AG20443 (cell line): ENCODE measurements at regions not wholly inside any gene's neighbourhood (a gene's known extent, or its start where the extent isn't known, plus 50 kb on each side); places are given as distances from the start of the nearest gene placed in this dataset.
"Not testable (repeated sequence)": the region's sequence is repeated elsewhere in the genome, so short reads cannot be mapped to it uniquely, and the experiment has no call there.

Experiments
- DNase-seq: peaks from one replicate; pipeline ENCODE4 v3.0.0; 2012; ENCODE audit warnings: low spot score, mixed read lengths

DNA sequence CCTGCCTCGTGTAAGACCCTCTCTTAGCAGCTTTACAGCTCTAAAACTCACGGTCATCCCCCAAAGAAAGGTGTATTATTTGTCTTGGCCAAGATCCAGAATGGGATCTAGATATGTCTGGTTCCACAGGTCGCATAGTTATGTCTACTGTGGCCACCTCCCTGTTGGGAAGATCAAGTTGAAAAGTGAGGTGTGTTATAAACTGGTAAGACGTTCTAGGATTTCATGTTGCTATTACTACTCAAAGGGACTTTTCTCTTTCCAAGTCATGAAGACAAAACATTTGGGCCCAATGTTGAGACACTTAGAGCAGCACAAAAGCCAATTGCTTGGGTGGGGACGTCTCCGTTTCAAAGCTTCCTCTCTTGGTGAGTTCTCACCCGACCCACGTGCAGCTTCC, 766.0 kb downstream of the RNF144A start:
- no peak for DNase-seq

DNA sequence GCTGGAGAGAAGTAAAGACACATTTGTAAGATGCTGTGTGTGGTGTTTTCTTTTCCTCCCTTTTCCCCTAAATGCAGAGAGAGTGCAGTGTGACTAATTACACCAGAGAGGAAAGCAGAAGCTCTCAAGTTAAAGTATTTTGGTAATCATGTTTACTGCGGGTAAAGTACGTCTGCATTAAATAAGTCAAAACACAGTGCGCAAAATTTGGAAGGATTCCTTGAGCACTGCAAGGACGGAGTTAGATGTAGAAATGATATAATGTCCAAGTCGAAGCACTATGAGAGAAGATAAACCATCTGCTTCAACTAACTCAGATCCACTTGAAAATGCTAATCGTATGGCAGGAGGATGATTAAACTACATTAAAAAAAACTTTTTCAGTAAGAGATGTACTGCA, 766.5 kb downstream of the RNF144A start:
- DNase-seq, result no peak

DNA sequence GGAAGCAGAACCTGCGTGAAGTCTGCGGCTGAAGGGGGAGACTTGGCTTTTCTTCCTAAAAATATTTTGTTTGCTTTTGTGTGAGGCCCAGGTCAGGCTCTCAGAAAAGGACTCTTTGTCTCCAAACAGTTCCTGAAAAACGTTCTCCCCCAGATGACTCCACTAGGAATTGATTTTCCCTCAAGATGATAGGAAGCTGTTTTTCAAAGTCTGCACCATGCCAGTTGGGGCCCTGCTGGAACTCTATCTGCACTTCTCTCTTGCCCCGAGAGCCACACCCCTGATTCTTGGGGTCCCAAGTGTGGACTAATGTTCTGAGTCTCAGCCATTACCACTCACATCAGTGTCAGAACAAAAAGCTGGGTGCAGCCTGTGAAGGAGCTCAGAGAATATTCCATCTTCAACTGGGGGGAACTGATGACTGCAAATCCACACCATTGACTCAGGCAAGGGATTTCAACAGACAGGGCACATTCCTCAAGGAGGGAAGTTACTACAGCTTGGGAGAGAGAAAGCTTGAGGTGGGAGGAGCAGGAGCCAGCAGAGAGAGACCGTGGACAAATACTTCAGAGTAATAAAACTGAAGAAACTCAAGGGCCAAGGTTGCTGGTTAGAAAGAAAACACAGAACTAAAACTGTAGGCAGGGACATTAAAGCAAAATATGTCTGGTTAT, 768.3 kb downstream of the RNF144A start:
- DNase-seq, result peak; percentile 84

DNA sequence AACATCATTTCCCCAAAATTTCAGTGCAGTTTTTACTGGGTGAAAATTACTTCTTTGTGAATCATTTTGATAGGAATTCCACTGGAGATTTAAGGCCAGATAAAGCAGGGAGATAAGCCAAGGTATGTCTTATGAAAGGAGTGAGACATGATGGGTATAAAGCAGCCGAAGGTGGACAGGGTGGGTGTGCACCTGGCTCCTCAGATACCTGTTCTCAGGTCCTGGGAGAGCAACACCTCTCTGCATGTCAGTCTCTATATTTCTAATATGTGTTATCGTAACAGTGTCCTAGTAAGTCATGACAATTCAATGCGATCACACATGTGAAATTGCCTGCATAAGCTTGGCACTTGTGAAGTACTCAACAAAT, 768.8 kb downstream of the RNF144A start:
- DNase-seq, result no peak

DNA sequence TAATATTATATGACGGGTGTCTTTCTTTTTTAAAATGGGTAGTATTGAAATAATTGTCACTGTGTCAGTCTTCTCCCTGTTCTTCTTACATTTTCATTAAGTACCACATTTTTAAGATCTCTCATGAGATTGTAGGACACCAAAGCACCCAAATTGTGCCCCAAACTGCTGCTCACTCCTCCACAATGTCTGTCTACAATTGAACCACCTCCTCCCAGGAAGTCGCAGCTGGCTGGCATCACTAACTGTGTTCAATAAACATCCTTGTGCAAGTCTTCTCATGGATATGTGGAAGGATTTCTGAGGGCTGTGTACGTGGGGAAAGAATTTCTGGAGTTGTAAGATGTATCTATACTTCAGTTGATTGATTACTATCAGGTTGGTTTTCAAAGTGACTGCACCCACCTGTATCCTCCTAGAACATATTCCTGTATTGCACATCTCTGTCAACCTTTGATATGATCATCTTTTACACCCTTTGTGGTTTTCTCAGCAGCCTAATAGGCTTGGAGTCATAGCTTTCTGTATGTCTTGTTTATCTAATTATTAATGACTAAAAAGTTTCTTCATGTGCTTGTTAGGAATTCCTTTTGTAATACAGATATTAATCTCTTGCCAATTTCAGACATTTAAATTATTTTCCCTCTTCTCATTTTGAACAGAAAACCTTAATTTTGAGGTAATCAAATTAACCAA, 774.9 kb downstream of the RNF144A start:
- no peak for DNase-seq

DNA sequence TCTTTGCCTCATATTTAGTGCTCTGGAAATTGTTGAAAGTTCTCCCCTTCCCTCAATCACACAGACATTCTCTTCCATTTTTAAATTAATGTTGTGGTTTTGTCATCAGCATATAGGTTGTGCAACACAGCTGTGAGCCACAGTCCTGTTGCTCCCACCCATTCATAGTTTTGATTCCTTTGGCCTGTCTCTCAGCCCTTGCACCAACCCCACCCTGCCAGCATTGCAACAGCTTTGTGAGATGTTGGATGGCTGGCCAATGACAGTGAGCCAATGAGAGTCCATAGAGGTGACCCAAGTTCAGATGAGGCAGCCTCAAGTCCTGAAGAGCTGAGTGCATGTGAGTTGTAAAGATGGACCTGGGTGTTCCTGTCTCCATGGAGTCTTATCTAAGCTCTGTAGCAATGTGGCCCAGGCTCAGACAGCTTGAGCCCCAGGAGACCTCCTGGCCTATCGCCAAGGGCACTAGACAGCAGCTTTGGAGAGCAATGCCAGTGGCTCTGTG, 775.5 kb downstream of the RNF144A start:
- peak; percentile 93 for DNase-seq

DNA sequence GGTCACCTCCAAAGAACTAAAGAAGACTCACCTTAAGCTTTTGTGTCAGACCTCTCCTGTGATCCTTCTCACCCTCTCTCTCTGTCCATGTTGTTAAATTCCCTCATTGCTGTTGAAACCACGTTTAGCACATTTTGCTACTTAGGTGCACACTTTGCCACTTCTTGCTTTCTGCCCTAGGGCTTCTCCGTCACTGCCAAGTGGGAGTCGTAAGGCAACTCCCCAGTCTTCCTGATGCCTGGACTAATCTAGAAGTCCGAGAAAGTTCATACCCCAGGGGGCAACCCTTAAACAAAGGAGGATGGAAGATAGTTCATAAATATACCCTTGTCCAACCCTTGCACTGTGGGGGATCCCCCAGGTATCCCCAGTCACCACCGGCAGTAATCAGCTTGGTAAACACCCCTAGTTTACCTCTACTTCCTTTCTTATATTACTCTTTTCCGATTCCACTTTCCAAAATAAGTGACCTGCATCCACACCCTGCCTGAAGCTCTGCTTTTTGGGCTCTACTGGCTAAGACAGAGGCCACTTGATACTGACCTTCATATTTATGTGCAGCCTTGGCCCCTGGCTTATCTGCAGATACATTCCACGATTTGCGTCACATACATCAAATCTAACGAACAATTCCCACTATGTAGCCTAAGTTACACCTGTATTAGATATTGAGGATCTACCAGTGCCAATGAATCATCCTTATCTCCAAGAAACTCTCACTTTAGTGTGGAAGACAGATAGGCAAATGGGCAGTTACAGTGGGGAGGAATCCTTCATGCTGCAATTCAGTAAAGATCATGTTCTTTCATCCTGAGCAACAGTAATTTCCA, 776.2 kb downstream of the RNF144A start:
- DNase-seq, result no peak

DNA sequence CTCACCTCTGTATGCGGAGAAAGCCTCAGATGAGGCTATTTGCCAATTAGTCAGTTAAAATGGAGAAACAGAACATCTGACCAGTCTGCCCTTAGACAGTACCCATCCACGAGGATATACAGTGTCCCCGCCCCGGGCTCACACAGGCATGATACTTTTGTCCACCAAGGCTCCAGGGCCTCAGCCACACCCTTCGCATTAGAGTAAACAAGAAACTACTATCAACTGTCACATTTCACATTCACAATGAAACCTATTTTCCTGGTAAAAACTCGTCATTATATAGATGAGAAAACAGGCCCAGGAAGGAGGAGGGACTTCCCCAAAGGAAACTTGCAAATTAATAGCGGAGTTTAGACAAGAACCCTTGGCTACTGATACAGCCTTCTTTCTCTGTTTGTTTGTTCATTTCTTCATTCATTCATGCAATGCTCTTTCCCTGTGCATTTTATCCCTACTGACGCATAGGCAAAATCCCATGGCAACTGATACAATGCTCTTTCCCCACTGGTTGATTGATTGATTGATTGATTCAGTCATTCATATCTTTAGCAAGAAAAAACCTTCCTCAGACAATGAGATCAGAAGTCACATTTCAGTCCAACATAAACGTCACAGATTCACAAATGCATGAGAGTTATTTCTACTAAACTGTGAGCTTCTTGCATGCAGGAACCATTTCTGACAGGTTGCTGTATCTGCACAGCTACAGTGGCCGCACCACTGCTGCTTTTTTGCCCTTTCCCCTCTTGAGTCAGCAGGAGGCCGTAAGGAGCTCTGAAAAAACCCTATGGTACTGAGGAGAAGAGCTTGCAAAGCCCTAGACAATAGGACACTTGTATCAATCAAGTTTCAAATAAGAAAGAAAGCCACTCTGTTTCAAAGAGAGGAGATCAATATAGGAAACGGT, 777.1 kb downstream of the RNF144A start:
- DNase-seq, result no peak

DNA sequence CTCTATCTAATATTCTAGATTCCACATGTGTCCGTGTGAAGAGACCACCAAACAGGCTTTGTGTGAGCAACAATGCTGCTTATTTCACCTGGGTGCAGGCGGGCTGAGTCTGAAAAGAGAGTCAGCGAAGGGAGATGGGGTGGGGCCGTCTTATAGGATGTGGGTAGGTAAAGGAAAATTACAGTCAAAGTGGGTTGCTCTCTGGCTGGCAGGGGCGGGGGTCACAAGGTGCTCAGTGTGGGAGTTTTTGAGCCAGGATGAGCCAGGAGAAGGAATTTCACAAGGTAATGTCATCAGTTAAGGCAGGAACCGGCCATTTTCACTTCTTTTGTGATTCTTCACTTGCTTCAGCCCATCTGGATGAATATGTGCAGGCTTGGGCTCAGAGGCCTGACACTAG, 779.3 kb downstream of the RNF144A start:
- DNase-seq, result not testable (repeated sequence)

DNA sequence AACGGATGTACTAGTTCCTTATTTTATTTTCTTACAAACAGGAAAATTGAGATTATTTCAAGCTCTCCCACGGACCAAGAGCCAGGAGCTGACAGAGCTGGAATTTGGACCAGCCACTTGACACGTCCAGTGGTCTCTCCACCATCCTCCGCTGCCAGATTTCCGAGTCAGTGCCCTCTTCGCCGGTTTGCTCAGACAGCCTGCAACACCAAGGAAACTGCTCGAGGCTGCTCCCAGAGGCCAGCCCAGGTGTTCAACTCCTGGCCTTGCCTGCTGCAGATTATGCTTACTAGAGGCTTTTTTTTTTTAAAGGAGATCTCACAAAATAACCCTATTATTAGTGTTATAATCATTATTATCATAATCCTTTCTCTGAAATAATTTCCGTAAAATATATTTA, 779.8 kb downstream of the RNF144A start:
- no peak for DNase-seq

DNA sequence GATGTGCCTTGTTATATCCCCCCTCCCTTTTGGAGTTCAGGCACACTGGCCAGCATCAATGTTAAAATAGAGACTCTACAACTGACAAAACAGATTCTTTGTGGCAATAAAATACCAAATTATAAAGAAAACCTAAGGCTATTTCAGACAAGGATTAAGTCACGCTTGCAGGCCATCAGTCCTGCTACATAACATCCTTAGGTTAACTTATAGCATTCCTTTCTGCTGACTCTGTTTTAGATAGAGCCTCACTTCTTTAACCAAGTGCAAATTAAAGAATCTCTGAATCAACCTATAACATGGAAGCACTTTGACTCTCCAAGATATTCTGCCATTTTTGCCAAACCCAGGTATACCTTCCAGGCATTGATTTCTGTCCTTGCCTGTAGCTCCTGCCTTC, 784.6 kb downstream of the RNF144A start:
- DNase-seq, result no peak

DNA sequence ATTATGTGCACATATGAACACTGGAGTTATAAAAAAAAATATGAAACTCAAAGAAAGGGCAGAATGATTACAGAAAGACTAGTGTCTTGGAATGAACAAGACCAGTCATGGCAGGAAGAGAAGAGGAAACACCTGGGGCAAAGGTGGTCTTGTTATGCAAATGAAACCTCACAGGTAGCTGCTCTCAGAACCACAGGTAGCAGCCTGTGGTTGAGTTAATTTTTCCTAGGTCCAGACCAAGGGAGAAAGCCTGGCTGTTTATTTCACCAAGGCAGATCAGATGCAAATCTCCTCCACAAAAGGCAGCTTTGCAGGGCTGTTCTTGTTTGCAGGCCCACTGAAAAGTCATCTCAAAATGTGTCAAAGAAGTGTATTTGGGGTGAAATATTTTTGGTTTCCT, 785.8 kb downstream of the RNF144A start:
- DNase-seq, result no peak

DNA sequence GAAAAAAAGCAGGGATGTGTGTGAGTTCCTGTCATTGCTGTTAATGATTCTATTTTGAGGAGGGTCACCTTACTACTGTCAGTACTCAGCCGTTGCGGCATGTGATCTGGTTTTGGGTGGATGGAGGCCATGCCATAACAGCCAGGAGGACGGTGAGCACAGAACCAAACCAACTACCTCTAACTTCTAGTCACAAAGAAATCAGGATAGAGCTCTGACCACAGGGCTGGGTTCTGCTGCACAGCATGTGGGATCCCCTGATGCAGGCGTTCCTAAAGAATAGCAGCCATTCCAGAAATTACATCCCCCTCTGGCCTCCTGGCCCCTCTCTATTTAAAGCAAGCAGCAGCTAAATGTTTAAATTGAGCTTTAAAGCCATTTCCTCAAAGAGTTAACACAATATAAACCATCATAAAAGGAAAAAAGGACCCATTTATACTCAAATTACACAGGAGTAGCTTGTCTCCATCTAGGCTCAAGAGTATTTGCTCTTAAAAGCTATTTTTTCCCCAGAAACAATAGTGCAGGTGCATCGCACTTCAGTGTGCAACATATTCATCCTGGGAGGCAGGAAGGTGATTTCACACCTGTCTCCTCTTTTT, 786.4 kb downstream of the RNF144A start:
- DNase-seq, result no peak

DNA sequence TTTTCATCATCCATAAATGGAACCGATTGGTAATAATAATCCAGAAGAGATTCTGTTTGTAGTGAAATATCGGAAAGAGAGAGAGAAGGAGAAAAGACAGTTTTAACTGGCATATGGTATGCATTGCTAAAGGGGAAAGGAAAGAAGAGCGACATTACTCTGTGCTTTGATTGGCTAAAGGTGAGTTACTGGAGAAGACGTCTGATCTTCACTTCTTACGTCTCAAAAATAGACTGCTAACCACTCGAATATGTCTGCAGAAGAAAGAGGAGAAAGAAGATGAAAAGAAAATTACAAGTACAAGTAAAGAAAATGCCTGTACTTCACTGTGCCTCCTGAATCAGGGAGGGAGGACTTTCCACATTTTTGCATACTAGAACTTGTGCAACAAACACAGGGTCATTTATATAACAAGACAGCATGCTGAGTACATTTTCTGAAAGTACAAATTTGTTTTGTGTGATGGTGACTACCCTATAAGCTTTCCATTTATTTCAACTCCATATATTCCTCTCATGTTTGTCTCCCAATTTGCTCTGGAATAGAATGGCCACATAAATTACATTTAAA, 787.2 kb downstream of the RNF144A start:
- DNase-seq, result peak; percentile 26

DNA sequence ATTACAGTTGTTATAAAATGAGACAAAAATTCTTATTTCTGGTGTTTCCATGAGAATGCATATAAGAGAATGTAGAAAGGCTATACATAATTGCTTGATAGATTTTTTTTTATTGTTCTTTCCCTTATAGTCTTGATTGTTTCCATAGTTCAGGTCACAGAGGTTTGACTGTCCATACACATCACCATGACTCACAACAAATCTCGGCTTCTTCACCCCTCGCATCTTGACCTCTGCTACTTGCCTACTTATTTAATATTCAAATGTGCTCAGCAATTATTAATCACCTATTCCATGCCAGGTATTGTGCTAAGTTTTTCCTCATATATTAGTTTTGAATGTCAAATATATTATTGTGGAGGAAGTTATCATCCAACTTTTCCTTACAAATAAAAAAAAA, 789.6 kb downstream of the RNF144A start:
- DNase-seq, result no peak

DNA sequence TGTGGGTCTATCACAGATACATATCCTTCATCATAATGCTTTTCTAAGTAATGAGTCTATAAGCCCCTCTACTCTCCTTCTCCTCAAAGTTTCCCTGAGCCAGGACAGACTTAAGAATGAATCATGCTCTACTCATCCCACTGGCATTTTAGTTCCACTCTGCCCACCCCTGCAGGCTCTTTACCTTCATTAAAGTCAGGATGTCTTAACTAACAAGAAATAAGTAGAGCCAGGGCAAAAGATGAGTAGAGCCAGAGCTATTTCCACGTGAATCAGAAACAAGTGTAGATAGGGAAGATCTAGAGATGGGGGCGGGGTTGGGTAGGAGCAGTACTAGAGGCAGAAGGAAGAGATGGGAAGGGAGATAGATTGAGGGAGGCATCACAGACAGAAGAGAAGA, 790.5 kb downstream of the RNF144A start:
- DNase-seq, result peak; percentile 43

DNA sequence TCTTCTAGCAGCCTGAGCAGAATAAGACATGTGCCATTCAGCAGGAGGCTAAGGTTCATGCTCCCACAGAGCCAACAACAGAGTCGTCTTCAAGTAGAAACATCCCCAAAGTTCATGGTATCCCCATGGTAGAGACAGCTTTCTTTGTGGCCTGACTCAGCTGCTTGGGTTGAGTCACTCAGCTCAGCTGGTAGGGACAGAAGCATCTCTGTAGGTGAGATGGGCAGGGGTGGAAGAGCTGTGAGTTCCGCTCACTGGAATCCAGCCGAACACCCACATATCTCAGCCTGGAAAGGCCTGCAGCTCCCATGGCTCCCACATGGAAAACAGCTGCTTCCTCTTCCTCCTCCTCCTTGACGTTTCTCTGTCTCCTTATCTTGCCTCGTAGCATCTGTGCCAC, 792.7 kb downstream of the RNF144A start:
- peak; percentile 13 for DNase-seq

DNA sequence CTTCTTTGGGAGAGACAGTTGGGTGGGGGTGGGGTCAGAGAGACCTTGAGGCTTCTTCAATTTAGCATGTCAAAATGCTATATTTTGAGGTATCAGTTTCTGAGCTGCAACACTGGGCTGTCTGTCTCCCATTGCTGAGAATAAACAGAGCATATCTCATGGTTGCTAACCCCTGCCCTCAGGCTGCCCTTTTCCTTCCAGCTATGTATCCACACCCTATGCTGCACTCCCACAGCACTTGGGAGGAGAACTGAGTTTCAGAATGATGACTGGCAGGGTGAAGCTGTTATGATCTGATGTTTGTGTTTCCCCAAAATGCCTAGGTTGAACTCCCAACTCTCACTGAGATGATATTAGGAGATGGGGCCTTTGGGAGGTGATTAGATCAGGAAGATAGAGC, 794.0 kb downstream of the RNF144A start:
- no peak for DNase-seq

DNA sequence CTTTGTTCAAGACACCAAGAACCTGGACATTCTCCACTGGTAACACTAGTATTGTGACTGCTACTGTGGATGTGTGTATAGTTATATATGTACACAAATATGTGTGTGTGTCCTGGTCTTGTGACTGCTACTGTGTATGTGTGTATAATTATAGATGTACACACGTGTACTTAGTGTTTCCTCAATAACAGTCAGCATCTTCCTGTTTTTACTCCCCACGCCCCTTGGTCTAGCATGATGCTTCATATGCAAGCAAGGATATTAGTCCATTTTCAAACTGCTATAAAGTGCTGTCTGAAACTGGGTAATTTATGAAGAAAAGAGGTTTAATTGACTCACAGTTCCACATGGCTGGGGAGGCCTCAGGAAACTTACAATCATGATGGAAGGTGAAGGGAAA, 802.7 kb downstream of the RNF144A start:
- DNase-seq, result no peak

DNA sequence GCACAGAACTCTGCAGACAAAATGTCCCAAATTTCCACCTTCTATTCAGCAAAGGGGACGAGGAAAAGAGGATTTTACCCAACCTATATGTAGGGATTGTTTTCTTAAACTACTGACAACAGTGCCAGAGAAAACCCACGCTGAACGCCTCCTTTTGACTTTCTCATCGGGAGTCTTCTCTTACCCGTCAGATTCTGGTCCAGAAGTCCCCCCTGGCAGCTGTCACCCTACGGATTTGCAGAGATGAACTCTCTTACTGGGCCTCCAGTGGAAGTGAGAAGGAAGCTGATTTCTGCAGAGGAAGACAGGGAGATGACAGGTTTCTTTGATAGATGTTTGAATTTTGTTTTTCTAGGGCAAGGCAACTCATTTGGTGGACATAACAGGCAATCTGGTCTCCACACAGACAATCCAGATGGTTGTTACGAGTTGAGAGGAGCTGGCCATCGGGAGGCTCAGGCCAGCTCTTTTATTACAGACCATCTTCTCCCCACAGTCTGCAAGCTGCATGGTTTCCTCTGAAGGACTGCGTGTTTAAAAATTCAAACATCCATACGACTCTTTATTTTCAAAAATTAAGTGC, 804.3 kb downstream of the RNF144A start:
- DNase-seq, result no peak
